T-helper 1 cell treated with Interleukin-12 subunit alpha and Interleukin-12 subunit beta and Interleukin-4 antibody, amounts not matched to agents 30 μg/mL and 1 μg/mL, for 36 hours (primary cell): ENCODE measurements at regions not wholly inside any gene's neighbourhood (a gene's known extent, or its start where the extent isn't known, plus 50 kb on each side); places are given as distances from the start of the nearest gene placed in this dataset.
"Not testable (repeated sequence)": the region's sequence is repeated elsewhere in the genome, so short reads cannot be mapped to it uniquely, and the experiment has no call there.

ENCODE experiments used
- H3K27ac Mint-ChIP-seq: one replicate; pipeline ENCODE4 v1.8.0; 2021; ENCODE audit warnings: mild to moderate bottlenecking, mixed read lengths
- H3K27me3 Mint-ChIP-seq: one replicate; pipeline ENCODE4 v1.8.0; 2021; ENCODE audit warnings: low read depth, mixed read lengths
- H3K36me3 Mint-ChIP-seq: one replicate; pipeline ENCODE4 v1.8.0; 2021; ENCODE audit warnings: low read depth, mixed read lengths
- H3K4me1 Mint-ChIP-seq: one replicate; pipeline ENCODE4 v1.8.0; 2021; ENCODE audit warnings: low read depth, mixed read lengths
- H3K4me3 Mint-ChIP-seq: one replicate; pipeline ENCODE4 v1.8.0; 2021; ENCODE audit warnings: mild to moderate bottlenecking, moderate library complexity, mixed read lengths
- H3K9me3 Mint-ChIP-seq: one replicate; pipeline ENCODE4 v1.8.0; 2021; ENCODE audit warnings: mixed read lengths

GRCh38 chr5:124001036-124001615 lies 489.1 kb downstream of the CSNK1G3 start:
- Mint-ChIP-seq H3K27me3 (no peaks in the 10 kb centered on the region), H3K27ac (no peak overlapping the region), H3K4me1 (no peaks in the 10 kb centered on the region), H3K36me3 (no peaks in the 10 kb centered on the region), H3K9me3 (peaks cover 3% of the 10 kb centered on the region), H3K4me3 (no peak overlapping the region)

GRCh38 chr5:124000538-124000937 lies 488.6 kb downstream of the CSNK1G3 start:
- H3K36me3 Mint-ChIP-seq = no peaks in the 10 kb centered on the region
- H3K4me3 Mint-ChIP-seq = no peak overlapping the region
- no peaks in the 10 kb centered on the region for H3K9me3 Mint-ChIP-seq
- no peaks in the 10 kb centered on the region for H3K4me1 Mint-ChIP-seq
- no peak overlapping the region for H3K27ac Mint-ChIP-seq
- H3K27me3 Mint-ChIP-seq = no peaks in the 10 kb centered on the region

- Mint-ChIP-seq H3K36me3 (no peaks in the 10 kb centered on the region), H3K4me1 (no peaks in the 10 kb centered on the region), H3K27ac (no peak overlapping the region), H3K4me3 (no peak overlapping the region), H3K27me3 (no peaks in the 10 kb centered on the region), H3K9me3 (no peaks in the 10 kb centered on the region)
Measured at GRCh38 chr5:123997462-123998215, 485.7 kb downstream of the CSNK1G3 start.

- H3K27me3 Mint-ChIP-seq = no peaks in the 10 kb centered on the region
- no peaks in the 10 kb centered on the region for H3K36me3 Mint-ChIP-seq
- H3K4me3 Mint-ChIP-seq = no peak overlapping the region
- no peak overlapping the region for H3K27ac Mint-ChIP-seq
- no peaks in the 10 kb centered on the region for H3K4me1 Mint-ChIP-seq
- no peaks in the 10 kb centered on the region for H3K9me3 Mint-ChIP-seq
Measured at GRCh38 chr5:123997064-123997461, 485.1 kb downstream of the CSNK1G3 start.

GRCh38 chr5:123992641-123993040 lies 480.7 kb downstream of the CSNK1G3 start:
- Mint-ChIP-seq H3K9me3 (peaks cover under 1% of the 10 kb centered on the region), H3K4me3 (no peak overlapping the region), H3K27me3 (no peaks in the 10 kb centered on the region), H3K4me1 (no peaks in the 10 kb centered on the region), H3K36me3 (no peaks in the 10 kb centered on the region), H3K27ac (no peak overlapping the region)

GRCh38 chr5:123987956-123988355 lies 476.0 kb downstream of the CSNK1G3 start:
- no peaks in the 10 kb centered on the region for H3K27me3 Mint-ChIP-seq
- H3K9me3 Mint-ChIP-seq = peaks cover 9% of the 10 kb centered on the region
- H3K36me3 Mint-ChIP-seq = no peaks in the 10 kb centered on the region
- no peak overlapping the region for H3K4me3 Mint-ChIP-seq
- no peaks in the 10 kb centered on the region for H3K4me1 Mint-ChIP-seq
- H3K27ac Mint-ChIP-seq = no peak overlapping the region

- no peak overlapping the region for H3K4me3 Mint-ChIP-seq
- H3K36me3 Mint-ChIP-seq = no peaks in the 10 kb centered on the region
- no peaks in the 10 kb centered on the region for H3K9me3 Mint-ChIP-seq
- no peak overlapping the region for H3K27ac Mint-ChIP-seq
- H3K4me1 Mint-ChIP-seq = no peaks in the 10 kb centered on the region
- no peaks in the 10 kb centered on the region for H3K27me3 Mint-ChIP-seq
Measured at GRCh38 chr5:123976379-123977033, 464.5 kb downstream of the CSNK1G3 start.

GRCh38 chr5:123975521-123975920 lies 463.5 kb downstream of the CSNK1G3 start:
- not testable (repeated sequence) for H3K4me3 Mint-ChIP-seq, H3K9me3 Mint-ChIP-seq, H3K27ac Mint-ChIP-seq, H3K36me3 Mint-ChIP-seq, H3K27me3 Mint-ChIP-seq, H3K4me1 Mint-ChIP-seq

- Mint-ChIP-seq H3K27ac (no peak overlapping the region), H3K36me3 (no peaks in the 10 kb centered on the region), H3K4me1 (no peaks in the 10 kb centered on the region), H3K9me3 (peaks cover 4% of the 10 kb centered on the region), H3K27me3 (no peaks in the 10 kb centered on the region), H3K4me3 (no peak overlapping the region)
Measured at GRCh38 chr5:123966781-123967180, 454.8 kb downstream of the CSNK1G3 start.

- Mint-ChIP-seq H3K27ac (no peak overlapping the region), H3K36me3 (no peaks in the 10 kb centered on the region), H3K27me3 (no peaks in the 10 kb centered on the region), H3K4me1 (no peaks in the 10 kb centered on the region), H3K4me3 (no peak overlapping the region), H3K9me3 (peaks cover 4% of the 10 kb centered on the region)
Measured at GRCh38 chr5:123965626-123966025, 453.6 kb downstream of the CSNK1G3 start.

- H3K27ac Mint-ChIP-seq = no peak overlapping the region
- H3K36me3 Mint-ChIP-seq = no peaks in the 10 kb centered on the region
- H3K27me3 Mint-ChIP-seq = no peaks in the 10 kb centered on the region
- no peaks in the 10 kb centered on the region for H3K4me1 Mint-ChIP-seq
- peaks cover 4% of the 10 kb centered on the region for H3K9me3 Mint-ChIP-seq
- no peak overlapping the region for H3K4me3 Mint-ChIP-seq
Measured at GRCh38 chr5:123964884-123965283, 452.9 kb downstream of the CSNK1G3 start.

- Mint-ChIP-seq H3K4me3 (no peak overlapping the region), H3K36me3 (no peaks in the 10 kb centered on the region), H3K4me1 (no peaks in the 10 kb centered on the region), H3K27me3 (no peaks in the 10 kb centered on the region), H3K27ac (no peak overlapping the region), H3K9me3 (peaks cover 4% of the 10 kb centered on the region)
Measured at GRCh38 chr5:123960526-123960925, 448.5 kb downstream of the CSNK1G3 start.

- H3K36me3 Mint-ChIP-seq = no peaks in the 10 kb centered on the region
- H3K9me3 Mint-ChIP-seq = peaks cover 10% of the 10 kb centered on the region
- H3K27ac Mint-ChIP-seq = no peak overlapping the region
- no peak overlapping the region for H3K4me3 Mint-ChIP-seq
- no peaks in the 10 kb centered on the region for H3K27me3 Mint-ChIP-seq
- H3K4me1 Mint-ChIP-seq = no peaks in the 10 kb centered on the region
Measured at GRCh38 chr5:123951582-123951977, 439.6 kb downstream of the CSNK1G3 start.

- no peaks in the 10 kb centered on the region for H3K36me3 Mint-ChIP-seq
- no peaks in the 10 kb centered on the region for H3K4me1 Mint-ChIP-seq
- H3K9me3 Mint-ChIP-seq = peaks cover 10% of the 10 kb centered on the region
- no peaks in the 10 kb centered on the region for H3K27me3 Mint-ChIP-seq
- no peak overlapping the region for H3K4me3 Mint-ChIP-seq
- H3K27ac Mint-ChIP-seq = no peak overlapping the region
Measured at GRCh38 chr5:123950701-123951581, 439.0 kb downstream of the CSNK1G3 start.
